VCaP (cell line): ENCODE measurements at regions not wholly inside any gene's neighbourhood (a gene's known extent, or its start where the extent isn't known, plus 50 kb on each side); places are given as distances from the start of the nearest gene placed in this dataset.

Experiments used
- H3K27ac ChIP-seq: fragments of 450-650 bp; 2 replicates; pipeline ENCODE4 v1.5.1; 2017
- TF ChIP-seq, protein P1 (sequence below): fragments of 450-650 bp; conservative IDR thresholded peaks from 2 replicates; pipeline ENCODE4 v1.5.1; 2017; ENCODE audit warnings: mild to moderate bottlenecking, moderate library complexity

- H3K27ac ChIP-seq, result no peak overlapping the region
- TF ChIP-seq, protein P1, sequence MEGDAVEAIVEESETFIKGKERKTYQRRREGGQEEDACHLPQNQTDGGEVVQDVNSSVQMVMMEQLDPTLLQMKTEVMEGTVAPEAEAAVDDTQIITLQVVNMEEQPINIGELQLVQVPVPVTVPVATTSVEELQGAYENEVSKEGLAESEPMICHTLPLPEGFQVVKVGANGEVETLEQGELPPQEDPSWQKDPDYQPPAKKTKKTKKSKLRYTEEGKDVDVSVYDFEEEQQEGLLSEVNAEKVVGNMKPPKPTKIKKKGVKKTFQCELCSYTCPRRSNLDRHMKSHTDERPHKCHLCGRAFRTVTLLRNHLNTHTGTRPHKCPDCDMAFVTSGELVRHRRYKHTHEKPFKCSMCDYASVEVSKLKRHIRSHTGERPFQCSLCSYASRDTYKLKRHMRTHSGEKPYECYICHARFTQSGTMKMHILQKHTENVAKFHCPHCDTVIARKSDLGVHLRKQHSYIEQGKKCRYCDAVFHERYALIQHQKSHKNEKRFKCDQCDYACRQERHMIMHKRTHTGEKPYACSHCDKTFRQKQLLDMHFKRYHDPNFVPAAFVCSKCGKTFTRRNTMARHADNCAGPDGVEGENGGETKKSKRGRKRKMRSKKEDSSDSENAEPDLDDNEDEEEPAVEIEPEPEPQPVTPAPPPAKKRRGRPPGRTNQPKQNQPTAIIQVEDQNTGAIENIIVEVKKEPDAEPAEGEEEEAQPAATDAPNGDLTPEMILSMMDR, result no peak
These were observed 749.4 kb downstream of the ARAP2 start for GRCh38 chr4:35494955-35495354.

DNA sequence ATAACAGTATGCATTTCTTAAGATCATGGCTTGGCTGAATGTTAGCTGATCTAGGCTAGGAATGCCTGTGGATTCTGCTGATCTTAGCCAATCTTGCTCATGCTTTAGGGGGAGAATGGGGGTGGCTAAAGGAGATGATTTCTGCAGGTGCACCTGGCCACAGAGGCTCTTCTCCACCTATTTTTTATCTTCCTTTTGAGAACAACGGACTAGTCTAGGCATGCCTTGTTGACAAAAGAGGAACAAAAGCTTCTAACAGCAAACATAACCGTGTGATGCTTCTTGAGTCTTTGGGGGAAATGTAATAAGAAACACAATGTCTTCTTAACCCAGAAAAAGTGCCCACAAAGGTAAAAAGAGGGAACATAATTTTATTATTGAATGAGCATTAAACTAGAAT, 743.5 kb downstream of the ARAP2 start:
- H3K27ac ChIP-seq, result no peak overlapping the region; the same call in 1 of the 2 replicates
- TF ChIP-seq, protein P1, result no peak

- no peak overlapping the region for H3K27ac ChIP-seq
- TF ChIP-seq, protein P1, result no peak
These were observed 740.9 kb downstream of the ARAP2 start for GRCh38 chr4:35503435-35503834.

- TF ChIP-seq, protein P1, result no peak
- no peak overlapping the region for H3K27ac ChIP-seq
These were observed 738.2 kb downstream of the ARAP2 start for GRCh38 chr4:35506161-35506560.

DNA sequence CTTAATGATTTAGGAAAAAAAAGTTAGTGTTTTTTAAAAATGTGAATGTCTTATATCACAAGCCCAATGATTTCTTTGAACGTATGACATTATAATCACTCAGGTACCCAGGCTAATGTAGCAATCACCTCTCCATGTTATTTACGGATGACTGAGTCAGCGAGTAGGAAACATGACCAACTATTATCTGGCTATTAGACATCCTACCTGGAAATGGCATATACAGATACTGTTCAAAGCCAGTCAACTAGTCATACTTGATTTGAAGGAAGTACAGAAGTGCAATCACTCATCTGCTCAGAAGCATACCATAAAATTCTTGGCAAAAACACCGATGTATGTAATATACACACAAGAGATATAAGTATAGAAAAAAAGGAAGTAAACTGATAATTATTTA, 732.5 kb downstream of the ARAP2 start:
- TF ChIP-seq, protein P1, result no peak
- no peak overlapping the region for H3K27ac ChIP-seq

DNA sequence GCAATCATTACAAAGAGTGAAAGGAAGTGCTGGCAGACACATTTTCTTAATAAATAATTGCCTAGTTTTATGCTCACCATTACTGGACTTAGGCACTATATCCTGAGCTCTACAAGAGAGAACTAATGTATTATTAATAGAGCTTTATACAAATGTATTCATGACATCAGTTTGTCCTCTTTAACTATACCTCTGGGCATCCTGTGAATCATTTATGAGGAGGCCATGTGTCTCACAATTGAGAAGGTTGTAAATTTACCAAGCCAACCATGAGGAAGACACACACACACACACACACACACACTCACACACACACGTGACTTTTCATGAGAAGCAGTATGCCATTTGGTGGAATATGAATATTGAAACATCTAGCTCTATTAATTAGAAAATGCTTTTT, 728.2 kb downstream of the ARAP2 start:
- no peak overlapping the region for H3K27ac ChIP-seq
- TF ChIP-seq, protein P1, result no peak

DNA sequence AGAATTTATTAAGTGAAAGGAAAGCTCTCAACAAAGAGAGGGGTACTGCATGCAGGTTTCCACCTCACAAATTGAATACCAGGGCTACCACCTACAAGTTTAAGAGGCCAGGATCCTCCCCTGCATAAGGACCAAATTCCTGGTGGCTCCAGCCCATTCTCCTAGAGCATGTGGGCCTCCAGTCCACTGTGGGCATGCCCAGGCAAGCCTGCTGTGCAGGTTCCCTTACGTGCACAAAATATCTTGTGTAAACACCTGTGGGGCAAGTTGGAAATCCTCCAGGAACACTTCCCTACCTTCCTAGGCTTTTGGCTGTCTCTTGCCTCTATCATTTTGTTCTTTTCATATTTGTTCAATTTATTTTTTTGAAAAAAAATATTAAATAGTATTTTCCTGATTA, 724.3 kb downstream of the ARAP2 start:
- TF ChIP-seq, protein P1, result no peak
- H3K27ac ChIP-seq, result no peak overlapping the region

GRCh38 chr4:35521682-35522081, 722.6 kb downstream of the ARAP2 start:
- TF ChIP-seq, protein P1, result no peak
- no peak overlapping the region for H3K27ac ChIP-seq
